AG20443 (cell line): ENCODE measurements at regions not wholly inside any gene's neighbourhood (a gene's known extent, or its start where the extent isn't known, plus 50 kb on each side); places are given as distances from the start of the nearest gene placed in this dataset.
A peak's percentile ranks its signal among the peaks of the same experiment; 100 is the strongest.

ENCODE experiments used
- DNase-seq: peaks from one replicate; pipeline ENCODE4 v3.0.0; 2012; ENCODE audit warnings: low spot score, mixed read lengths

GRCh38 chr1:244220410-244220809 lies 169.3 kb downstream of the ZBTB18 start:
- DNase-seq = no peak

- DNase-seq = no peak
Observed at GRCh38 chr1:244221991-244222390, 170.9 kb downstream of the ZBTB18 start.

- no peak for DNase-seq
Observed at GRCh38 chr1:244224487-244225430, 173.7 kb downstream of the ZBTB18 start.

GRCh38 chr1:244226435-244226834 lies 175.4 kb downstream of the ZBTB18 start:
- DNase-seq = no peak

GRCh38 chr1:244230470-244230869 lies 179.4 kb downstream of the ZBTB18 start:
- no peak for DNase-seq

GRCh38 chr1:244231193-244231571 lies 180.1 kb downstream of the ZBTB18 start:
- peak; percentile 20 for DNase-seq

- peak; percentile 63 for DNase-seq
Observed at GRCh38 chr1:244231572-244232315, 180.7 kb downstream of the ZBTB18 start.

GRCh38 chr1:244234009-244234643 lies 183.0 kb downstream of the ZBTB18 start:
- DNase-seq = no peak

- DNase-seq = no peak
Observed at GRCh38 chr1:244235157-244235556, 184.1 kb downstream of the ZBTB18 start.

GRCh38 chr1:244236101-244236500 lies 185.0 kb downstream of the ZBTB18 start:
- DNase-seq = no peak

- DNase-seq = no peak
Observed at GRCh38 chr1:244236721-244237120, 185.6 kb downstream of the ZBTB18 start.

- DNase-seq = no peak
Observed at GRCh38 chr1:244237445-244237844, 186.4 kb downstream of the ZBTB18 start.

GRCh38 chr1:244239261-244239770 lies 188.2 kb downstream of the ZBTB18 start:
- DNase-seq = no peak

GRCh38 chr1:244241438-244241837 lies 190.4 kb downstream of the ZBTB18 start:
- DNase-seq = no peak

- no peak for DNase-seq
Observed at GRCh38 chr1:244242446-244242845, 191.4 kb downstream of the ZBTB18 start.

GRCh38 chr1:244246334-244246733 lies 195.3 kb downstream of the ZBTB18 start:
- no peak for DNase-seq

GRCh38 chr1:244248426-244248825 lies 197.3 kb downstream of the ZBTB18 start:
- DNase-seq = no peak

GRCh38 chr1:244252211-244252610 lies 199.5 kb downstream of the ADSS2 start:
- no peak for DNase-seq

- no peak for DNase-seq
Observed at GRCh38 chr1:244254467-244254866, 197.2 kb downstream of the ADSS2 start.

GRCh38 chr1:244255426-244255965 lies 196.2 kb downstream of the ADSS2 start:
- DNase-seq = no peak

GRCh38 chr1:244256086-244256676 lies 195.5 kb downstream of the ADSS2 start:
- no peak for DNase-seq

- DNase-seq = no peak
Observed at GRCh38 chr1:244264163-244264562, 187.5 kb downstream of the ADSS2 start.
